A673 (cell line): ENCODE measurements at regions not wholly inside any gene's neighbourhood (a gene's known extent, or its start where the extent isn't known, plus 50 kb on each side); places are given as distances from the start of the nearest gene placed in this dataset.

Source experiments
- BruUV-seq: library from RNA; stranded (reverse); fragments of 400-500 nt; replicated peaks from 2 replicates; lab custom pipeline; 2021; lab: Mats Ljungman, UMichigan
- CTCF ChIA-PET: fragments of 300-600 bp; sonication (Branson Sonifier 250); formaldehyde crosslinking; loops from one replicate; lab custom pipeline; 2022; ENCODE audit warnings: antibody characterized with exemption; lab: Charles Lee
- POLR2A ChIA-PET: fragments of 300-600 bp; sonication (Branson Sonifier 250); formaldehyde crosslinking; loops from one replicate; lab custom pipeline; 2022; ENCODE audit warnings: antibody characterized with exemption; ENCODE audit not compliant: low non-redundant PET; lab: Charles Lee
- DNase-seq: peaks from one replicate; pipeline ENCODE4 v3.0.0-alpha.2; 2015; ENCODE audit warnings: low spot score
- H3K27ac ChIP-seq: fragments of 200-600 bp; sonication (generic); 2 replicates; pipeline ENCODE4 v1.5.1; 2016; ENCODE audit warnings: mixed run types, low read depth, mild to moderate bottlenecking, mixed read lengths, antibody characterized with exemption, low read length; ENCODE audit not compliant: poor library complexity, severe bottlenecking
- H3K27me3 ChIP-seq: fragments of 200-600 bp; sonication (generic); replicated peaks from 2 replicates; pipeline ENCODE4 v1.6.1; 2017; ENCODE audit warnings: mixed run types, low read depth, mild to moderate bottlenecking, mixed read lengths, antibody characterized with exemption, low read length; ENCODE audit not compliant: insufficient read depth, poor library complexity
- H3K36me3 ChIP-seq: fragments of 200-600 bp; sonication (generic); 2 replicates; pipeline ENCODE4 v1.6.1; 2016; ENCODE audit warnings: mixed run types, mild to moderate bottlenecking, mixed read lengths, antibody characterized with exemption, low read length; ENCODE audit not compliant: insufficient read depth, poor library complexity, severe bottlenecking
- H3K4me1 ChIP-seq: fragments of 200-600 bp; sonication (generic); 2 replicates; pipeline ENCODE4 v1.6.1; 2017; ENCODE audit warnings: mixed run types, mild to moderate bottlenecking, mixed read lengths, antibody characterized with exemption, low read length; ENCODE audit not compliant: insufficient read depth, poor library complexity, severe bottlenecking
- H3K4me3 ChIP-seq: fragments of 200-600 bp; sonication (generic); 2 replicates; pipeline ENCODE4 v1.5.1; 2016; ENCODE audit warnings: low read depth, mixed run types, mild to moderate bottlenecking, mixed read lengths, low read length; ENCODE audit not compliant: poor library complexity, severe bottlenecking
- H3K9me3 ChIP-seq: fragments of 200-600 bp; sonication (generic); 2 replicates; pipeline ENCODE4 v1.6.1; 2016; ENCODE audit warnings: mixed run types, low read depth, mild to moderate bottlenecking, mixed read lengths, antibody characterized with exemption, low read length; ENCODE audit not compliant: poor library complexity, severe bottlenecking
- CTCF ChIP-seq: fragments of 300-800, 200-600 bp; sonication (generic); conservative IDR thresholded peaks from 2 replicates; pipeline ENCODE4 v1.5.1; 2017; ENCODE audit warnings: low read depth, mild to moderate bottlenecking, antibody characterized with exemption, low read length, moderate library complexity, mixed read lengths
- EZH2 ChIP-seq: fragments of 200-600 bp; sonication (generic); IDR thresholded peaks from 2 replicates; pipeline ENCODE4 v1.6.1; 2017; ENCODE audit warnings: borderline replicate concordance, low read depth, mild to moderate bottlenecking, mixed read lengths, antibody characterized with exemption, low read length; ENCODE audit not compliant: poor library complexity, severe bottlenecking
- intact Hi-C: fragments of 100-400 bp; cut with micrococcal nuclease; formaldehyde crosslinking; loops from one replicate; pipeline ENCODE4 v1.10.0; 2022; ENCODE audit not compliant: unreplicated experiment

- Histone ChIP-seq H3K27ac (no peak overlapping the region), H3K36me3 (no peaks in the 10 kb centered on the region), H3K27me3 (no peaks in the 10 kb centered on the region), H3K4me3 (no peak overlapping the region), H3K9me3 (no peaks in the 10 kb centered on the region), H3K4me1 (peaks cover 4% of the 10 kb centered on the region)
- no TSS peak for BruUV-seq
- intact Hi-C loops = no loop called here
- ChIA-PET POLR2A (no interaction called here), CTCF (no interaction called here)
- no peak for DNase-seq
- TF ChIP-seq EZH2 (no peak), CTCF (no peak)
These were observed 167.6 kb downstream of the UXS1 start for GRCh38 chr2:106026271-106027190.

GRCh38 chr2:106025796-106026195 is 168.3 kb downstream of the UXS1 start:
- H3K27ac ChIP-seq = no peak overlapping the region
- ChIA-PET CTCF (no interaction called here), POLR2A (no interaction called here)
- H3K36me3 ChIP-seq = no peaks in the 10 kb centered on the region
- H3K9me3 ChIP-seq = no peaks in the 10 kb centered on the region
- H3K4me1 ChIP-seq = peaks cover 4% of the 10 kb centered on the region
- intact Hi-C loops = no loop called here
- BruUV-seq = no TSS peak
- no peak overlapping the region for H3K4me3 ChIP-seq
- H3K27me3 ChIP-seq = no peaks in the 10 kb centered on the region
- TF ChIP-seq EZH2 (no peak), CTCF (no peak)
- DNase-seq = peak; percentile 8

- Histone ChIP-seq H3K4me1 (peaks cover 4% of the 10 kb centered on the region), H3K27me3 (no peaks in the 10 kb centered on the region), H3K4me3 (no peak overlapping the region), H3K36me3 (no peaks in the 10 kb centered on the region), H3K27ac (no peak overlapping the region), H3K9me3 (no peaks in the 10 kb centered on the region)
- no peak for DNase-seq
- ChIA-PET POLR2A (no interaction called here), CTCF (no interaction called here)
- intact Hi-C loops = no loop called here
- no peak for TF ChIP-seq EZH2
- no peak for TF ChIP-seq CTCF
- no TSS peak for BruUV-seq
These were observed 172.5 kb downstream of the UXS1 start for GRCh38 chr2:106021662-106022028.
